Heart right ventricle (tissue), 16 donors: ENCODE measurements at regions not wholly inside any gene's neighbourhood (a gene's known extent, or its start where the extent isn't known, plus 50 kb on each side); places are given as distances from the start of the nearest gene placed in this dataset.

Experiments
- ATAC-seq, 8 donors: fragments of 200-7000 bp; cut with Tn5 transposase; one replicate each; pipeline ENCODE4 v1.9.1; 2020; ENCODE audit warnings: mild to moderate bottlenecking in 8 of 8, moderate library complexity in 8 of 8, moderate number of reproducible peaks in 1 of 8
- DNase-seq, 2 donors: peaks; one replicate each; pipeline ENCODE4 v3.0.0-alpha.2; 2020
- H3K27ac ChIP-seq, 10 donors: fragments of 200-600 bp; sonication (generic) in 2 of 10; one replicate each; pipeline versions ENCODE4 v1.5.0 to v1.8.0; 2020 to 2022; ENCODE audit warnings: mild to moderate bottlenecking in 3 of 10
- H3K27me3 ChIP-seq, 7 donors: fragments of 200-600 bp; one replicate each; pipeline ENCODE4 v1.8.0; 2021 to 2022; ENCODE audit warnings: mild to moderate bottlenecking in 2 of 7
- H3K36me3 ChIP-seq, 9 donors: fragments of 200-600 bp; sonication (generic) in 1 of 9; one replicate each; pipeline versions ENCODE4 v1.5.0 to v1.8.0; 2020 to 2022; ENCODE audit warnings: mild to moderate bottlenecking in 2 of 9
- H3K4me1 ChIP-seq, 9 donors: fragments of 200-600 bp; sonication (generic) in 1 of 9; one replicate each; pipeline versions ENCODE4 v1.5.0 to v1.8.0; 2020 to 2022; ENCODE audit warnings: mild to moderate bottlenecking in 4 of 9
- H3K4me3 ChIP-seq, 10 donors: fragments of 200-600 bp; sonication (generic) in 2 of 10; one replicate each; pipeline versions ENCODE4 v1.5.0 to v1.8.0; 2020 to 2022; ENCODE audit warnings: mild to moderate bottlenecking in 7 of 10, moderate library complexity in 2 of 10
- H3K9me3 ChIP-seq, 11 donors: fragments of 200-600 bp in 10 of 11; sonication (generic) in 2 of 11; one replicate each; pipeline versions ENCODE4 v1.5.0 to v1.8.0; 2013 to 2022; ENCODE audit warnings: mild to moderate bottlenecking in 2 of 11, control low read depth in 1 of 11, moderate library complexity in 1 of 11
- WGBS, 2 donors: extraction: QIAGEN DNeasy Blood & Tissue Kit; methylation state at CpG; one replicate each; pipeline ENCODE4 v1.1.7; 2013; ENCODE audit warnings: inconsistent platforms in 1 of 2; 5-methylcytosine and 5-hydroxymethylcytosine counted together
- intact Hi-C, 10 donors: fragments of 100-400 bp; cut with DNase I; formaldehyde crosslinking; loops; one replicate each; pipeline versions ENCODE4 v1.11.1 to v1.14.2; 2022
- TF ChIP-seq, protein P1 (sequence below), 9 donors: fragments of 200-600 bp; sonication (generic) in 2 of 9; IDR thresholded peaks; one replicate each; pipeline versions ENCODE4 v1.5.0 to v1.8.0; 2021 to 2022; ENCODE audit warnings: antibody characterized with exemption in 9 of 9, mild to moderate bottlenecking in 5 of 9, moderate library complexity in 1 of 9
- donor health status: Arrhythmogenic right ventricular cardiomyopathy.
- donor health status: ischemic (EF 13 %, LVEDD 7.1; RV severe dilation, severe dysfunction).
- donor health status: healthy with polysubstance abuse.
- donor health status: DM: no; HTN: yes; CAD: no.
- donor health status: DM: no; HTN: no; CAD: no.
- donor health status: ischemic (EF 25% LVEDD 6.9; RV normal size, moderate dysfunction).
- donor health status: ischemic (EF 25% LVEDD 5.7; RV mildly dilated, moderate dysfunction).
- donor health status: healthy.
- donor health status: DM: yes; HTN: yes; CAD: no.
- donor health status: Ischemic cardiomyopathy.
- donor health status: ischemic (EF 35%, LVEDD 5.7; RV mildly dilated, moderate dysfunction).
- donor health status: nonischemic (EF 11% LVEDD 7.7; RV severe dilation, severe dysfunction).
- donor health status: DM: yes; HTN: yes; CAD: no.
- donor health status: PGD.
- donor health status: ischemic (EF 29% LVEDD 5.4; RV normal size, mild dysfunction).
- donor health status: nonischemic (EF 23%, LVEDD 6.1; RV moderate dilation, normal function).

- no peak overlapping the region for H3K4me3 ChIP-seq
- H3K27me3 ChIP-seq: no peaks in the 10 kb centered on the region
- WGBS, 2 donors: 84 to 87% methylated on average over 13 of the region's 13 CpGs
- no peak for DNase-seq
- H3K4me1 ChIP-seq: no peaks in the 10 kb centered on the region
- no peak overlapping the region for H3K27ac ChIP-seq
- no peaks in the 10 kb centered on the region for H3K36me3 ChIP-seq
- H3K9me3 ChIP-seq: peaks cover 0 to 5% (median 0%) of the 10 kb centered on the region in 11 donors
- intact Hi-C loops: no loop called here
- TF ChIP-seq, protein P1, sequence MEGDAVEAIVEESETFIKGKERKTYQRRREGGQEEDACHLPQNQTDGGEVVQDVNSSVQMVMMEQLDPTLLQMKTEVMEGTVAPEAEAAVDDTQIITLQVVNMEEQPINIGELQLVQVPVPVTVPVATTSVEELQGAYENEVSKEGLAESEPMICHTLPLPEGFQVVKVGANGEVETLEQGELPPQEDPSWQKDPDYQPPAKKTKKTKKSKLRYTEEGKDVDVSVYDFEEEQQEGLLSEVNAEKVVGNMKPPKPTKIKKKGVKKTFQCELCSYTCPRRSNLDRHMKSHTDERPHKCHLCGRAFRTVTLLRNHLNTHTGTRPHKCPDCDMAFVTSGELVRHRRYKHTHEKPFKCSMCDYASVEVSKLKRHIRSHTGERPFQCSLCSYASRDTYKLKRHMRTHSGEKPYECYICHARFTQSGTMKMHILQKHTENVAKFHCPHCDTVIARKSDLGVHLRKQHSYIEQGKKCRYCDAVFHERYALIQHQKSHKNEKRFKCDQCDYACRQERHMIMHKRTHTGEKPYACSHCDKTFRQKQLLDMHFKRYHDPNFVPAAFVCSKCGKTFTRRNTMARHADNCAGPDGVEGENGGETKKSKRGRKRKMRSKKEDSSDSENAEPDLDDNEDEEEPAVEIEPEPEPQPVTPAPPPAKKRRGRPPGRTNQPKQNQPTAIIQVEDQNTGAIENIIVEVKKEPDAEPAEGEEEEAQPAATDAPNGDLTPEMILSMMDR (IDR thresholded peaks at IDR 0.05): no peak
- no peak for ATAC-seq
These were observed 711.1 kb downstream of the CBLN2 start for GRCh38 chr18:71832946-71833617.

DNA sequence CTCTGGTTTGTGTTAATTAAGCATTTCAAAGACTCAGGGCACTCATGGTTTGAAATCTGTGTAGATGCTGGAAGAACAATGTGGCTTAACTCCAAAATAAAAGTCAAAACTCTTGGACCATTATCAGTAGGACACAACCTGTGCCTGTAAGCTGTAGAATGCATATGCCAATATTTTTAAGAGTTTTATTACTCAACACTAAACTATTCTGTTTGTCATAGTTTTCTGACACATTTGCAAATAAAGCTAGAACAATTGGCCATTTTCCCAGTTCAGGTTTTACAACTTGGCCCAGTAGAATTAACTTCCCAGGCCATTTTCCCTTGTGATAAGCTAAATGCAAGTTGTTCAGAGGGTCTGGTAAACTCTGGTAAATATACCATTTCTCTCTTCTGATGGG is 713.1 kb downstream of the CBLN2 start:
- no peak for DNase-seq
- Histone ChIP-seq H3K36me3 (no peaks in the 10 kb centered on the region), H3K9me3 (peaks cover 0 to 5% (median 0%) of the 10 kb centered on the region in 11 donors), H3K27ac (no peak overlapping the region), H3K4me1 (no peaks in the 10 kb centered on the region), H3K4me3 (no peak overlapping the region), H3K27me3 (no peaks in the 10 kb centered on the region)
- no peak for ATAC-seq
- TF ChIP-seq, protein P1 (IDR thresholded peaks at IDR 0.05): no peak
- intact Hi-C loops: no loop called here

- no peak for ATAC-seq
- TF ChIP-seq, protein P1 (IDR thresholded peaks at IDR 0.05): no peak
- no peaks in the 10 kb centered on the region for H3K4me1 ChIP-seq
- no peaks in the 10 kb centered on the region for H3K36me3 ChIP-seq
- DNase-seq: no peak
- no peak overlapping the region for H3K4me3 ChIP-seq
- no peaks in the 10 kb centered on the region for H3K9me3 ChIP-seq
- H3K27ac ChIP-seq: no peak overlapping the region
- intact Hi-C loops: no loop called here
- no peaks in the 10 kb centered on the region for H3K27me3 ChIP-seq
- WGBS, 2 donors: 74 to 83% methylated on average over 3 of the region's 3 CpGs
These were observed 716.8 kb downstream of the CBLN2 start for GRCh38 chr18:71827301-71827700.

GRCh38 chr18:71815305-71815704 is 728.8 kb downstream of the CBLN2 start:
- 58 to 61% methylated on average over 2 of the region's 2 CpGs for WGBS, 2 donors

More at GRCh38 chr18:71815305-71815704, 728.8 kb downstream of the CBLN2 start:
- Histone ChIP-seq H3K27ac (no peak overlapping the region), H3K9me3 (peaks cover 0 to 7% (median 0%) of the 10 kb centered on the region in 11 donors), H3K27me3 (no peaks in the 10 kb centered on the region), H3K4me1 (no peaks in the 10 kb centered on the region), H3K36me3 (no peaks in the 10 kb centered on the region), H3K4me3 (no peak overlapping the region)
- TF ChIP-seq, protein P1 (IDR thresholded peaks at IDR 0.05): no peak
- DNase-seq: no peak
- intact Hi-C loops: loop anchor here in 1 of 10 donors (10.0 kb wide), 1 partner anchor 51 kb away; no protein-coding TSS in a partner anchor
- ATAC-seq: no peak
